Peyer's patch (tissue), 4 donors: ENCODE measurements at regions not wholly inside any gene's neighbourhood (a gene's known extent, or its start where the extent isn't known, plus 50 kb on each side); places are given as distances from the start of the nearest gene placed in this dataset.

Experiments used
- DNase-seq, 3 donors: peaks; one replicate each; pipeline ENCODE4 v3.0.0-alpha.2; 2017 to 2019
- H3K27ac ChIP-seq, 4 donors: fragments of 200-600 bp; sonication (generic); one replicate each; pipeline ENCODE4 v1.5.1; 2016 to 2019
- H3K27me3 ChIP-seq, 2 donors: fragments of 200-600 bp; sonication (generic); one replicate each; pipeline ENCODE4 v1.5.1; 2019
- H3K36me3 ChIP-seq, 3 donors: fragments of 200-600 bp; sonication (generic); one replicate each; pipeline ENCODE4 v1.5.1; 2016 to 2019
- H3K4me1 ChIP-seq, 4 donors: fragments of 200-600 bp; sonication (generic); one replicate each; pipeline ENCODE4 v1.5.1; 2016 to 2019
- H3K4me3 ChIP-seq, 4 donors: fragments of 200-600 bp; sonication (generic); 1 replicate in 3 of 4; 2 replicates in 1 of 4; pipeline ENCODE4 v1.5.1; 2016 to 2019; ENCODE audit warnings: mild to moderate bottlenecking in 1 of 4
- H3K9me3 ChIP-seq, 4 donors: fragments of 200-600 bp; sonication (generic); one replicate each; pipeline ENCODE4 v1.5.1; 2016 to 2019; ENCODE audit warnings: mild to moderate bottlenecking in 1 of 4
- POLR2A ChIP-seq, 2 donors: fragments of 450-650 bp; IDR thresholded peaks; one replicate each; pipeline ENCODE4 v1.5.1; 2017; ENCODE audit warnings: antibody characterized with exemption in 2 of 2, mild to moderate bottlenecking in 2 of 2, moderate library complexity in 2 of 2
- TF ChIP-seq, protein P1 (sequence below), 6 experiments: fragments of 450-650 bp in 4 of 6; fragments of 200-600 bp in 2 of 6; sonication (generic) in 1 of 6; IDR thresholded peaks; one replicate each; pipeline ENCODE4 v1.5.1; 2017 to 2019; ENCODE audit warnings: antibody characterized with exemption in 6 of 6, mild to moderate bottlenecking in 3 of 6, moderate library complexity in 1 of 6

DNA sequence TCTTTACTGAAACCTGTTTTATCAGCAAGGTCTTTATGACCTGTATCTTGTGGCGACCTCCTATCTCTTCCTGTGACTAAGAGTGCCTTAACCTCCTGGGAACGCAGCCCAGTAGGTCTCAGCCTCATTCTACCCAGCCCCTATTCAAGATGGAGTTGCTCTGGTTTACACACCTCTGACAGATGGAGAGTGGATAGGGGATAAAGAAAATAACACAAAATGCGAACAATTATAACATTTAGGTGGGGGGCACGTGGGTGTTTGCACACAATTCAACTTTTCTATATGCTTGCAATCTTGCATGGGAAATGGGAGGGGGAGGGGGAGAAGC is 83.3 kb downstream of the RMI2 start:
- Histone ChIP-seq H3K27ac (no peak overlapping the region), H3K36me3 (no peaks in the 10 kb centered on the region)

DNA sequence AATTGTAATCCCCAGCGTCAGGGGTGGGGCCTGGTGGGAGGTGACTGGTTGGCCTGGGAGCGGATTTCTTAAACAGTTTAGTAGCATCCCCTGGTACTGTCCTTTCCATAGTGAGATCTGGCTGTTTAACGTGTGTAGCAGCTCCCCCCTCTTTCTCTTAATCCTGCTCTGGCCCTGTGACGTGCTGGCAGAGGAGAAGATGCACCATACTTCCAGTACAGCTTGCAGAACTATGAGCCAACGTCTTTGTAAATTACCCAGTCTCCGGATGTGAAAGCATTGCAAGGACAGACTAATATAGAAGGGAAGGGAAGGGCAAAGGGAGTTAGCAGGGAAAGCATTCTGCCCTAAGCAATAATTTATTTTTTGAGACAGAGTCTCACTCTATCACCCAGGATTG is 83.9 kb downstream of the RMI2 start:
- no peaks in the 10 kb centered on the region for H3K4me1 ChIP-seq
- H3K27me3 ChIP-seq: no peaks in the 10 kb centered on the region
- TF ChIP-seq, protein P1, sequence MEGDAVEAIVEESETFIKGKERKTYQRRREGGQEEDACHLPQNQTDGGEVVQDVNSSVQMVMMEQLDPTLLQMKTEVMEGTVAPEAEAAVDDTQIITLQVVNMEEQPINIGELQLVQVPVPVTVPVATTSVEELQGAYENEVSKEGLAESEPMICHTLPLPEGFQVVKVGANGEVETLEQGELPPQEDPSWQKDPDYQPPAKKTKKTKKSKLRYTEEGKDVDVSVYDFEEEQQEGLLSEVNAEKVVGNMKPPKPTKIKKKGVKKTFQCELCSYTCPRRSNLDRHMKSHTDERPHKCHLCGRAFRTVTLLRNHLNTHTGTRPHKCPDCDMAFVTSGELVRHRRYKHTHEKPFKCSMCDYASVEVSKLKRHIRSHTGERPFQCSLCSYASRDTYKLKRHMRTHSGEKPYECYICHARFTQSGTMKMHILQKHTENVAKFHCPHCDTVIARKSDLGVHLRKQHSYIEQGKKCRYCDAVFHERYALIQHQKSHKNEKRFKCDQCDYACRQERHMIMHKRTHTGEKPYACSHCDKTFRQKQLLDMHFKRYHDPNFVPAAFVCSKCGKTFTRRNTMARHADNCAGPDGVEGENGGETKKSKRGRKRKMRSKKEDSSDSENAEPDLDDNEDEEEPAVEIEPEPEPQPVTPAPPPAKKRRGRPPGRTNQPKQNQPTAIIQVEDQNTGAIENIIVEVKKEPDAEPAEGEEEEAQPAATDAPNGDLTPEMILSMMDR (IDR thresholded peaks at IDR 0.05): no peak
- no peak for TF ChIP-seq POLR2A (IDR thresholded peaks at IDR 0.05)
- H3K27ac ChIP-seq: no peak overlapping the region
- H3K36me3 ChIP-seq: no peaks in the 10 kb centered on the region
- H3K9me3 ChIP-seq: no peaks in the 10 kb centered on the region
- DNase-seq: no peak
- H3K4me3 ChIP-seq: no peak overlapping the region

More for the DNA sequence above, 83.3 kb downstream of the RMI2 start:
- H3K4me1 ChIP-seq: no peaks in the 10 kb centered on the region
- no peaks in the 10 kb centered on the region for H3K9me3 ChIP-seq
- no peaks in the 10 kb centered on the region for H3K27me3 ChIP-seq
- H3K4me3 ChIP-seq: no peak overlapping the region
- no peak for DNase-seq
- TF ChIP-seq POLR2A (IDR thresholded peaks at IDR 0.05): no peak

DNA sequence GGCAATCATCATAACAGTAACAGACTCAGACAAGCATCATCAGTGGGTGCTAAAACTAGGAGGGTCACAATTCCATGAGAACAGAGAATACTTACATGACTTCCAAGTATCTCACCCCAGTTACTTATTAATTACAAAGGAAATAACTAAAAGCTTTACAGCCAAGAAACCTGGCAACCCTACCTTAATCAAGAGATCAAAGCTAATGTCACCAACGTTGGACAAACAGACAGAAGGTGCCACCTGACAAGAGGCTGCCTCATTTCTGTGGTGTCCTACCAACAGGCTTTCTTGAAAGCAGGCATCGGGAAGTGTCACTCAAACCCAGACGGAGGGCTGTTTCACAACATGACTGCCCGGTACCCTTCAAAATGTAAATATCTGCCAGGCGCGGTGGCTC is 84.6 kb downstream of the RMI2 start:
- DNase-seq: no peak
- Histone ChIP-seq H3K9me3 (no peaks in the 10 kb centered on the region), H3K36me3 (no peaks in the 10 kb centered on the region), H3K27me3 (no peaks in the 10 kb centered on the region), H3K27ac (no peak overlapping the region), H3K4me3 (no peak overlapping the region), H3K4me1 (no peaks in the 10 kb centered on the region)
- TF ChIP-seq, protein P1 (IDR thresholded peaks at IDR 0.05): no peak
- TF ChIP-seq POLR2A (IDR thresholded peaks at IDR 0.05): no peak

DNA sequence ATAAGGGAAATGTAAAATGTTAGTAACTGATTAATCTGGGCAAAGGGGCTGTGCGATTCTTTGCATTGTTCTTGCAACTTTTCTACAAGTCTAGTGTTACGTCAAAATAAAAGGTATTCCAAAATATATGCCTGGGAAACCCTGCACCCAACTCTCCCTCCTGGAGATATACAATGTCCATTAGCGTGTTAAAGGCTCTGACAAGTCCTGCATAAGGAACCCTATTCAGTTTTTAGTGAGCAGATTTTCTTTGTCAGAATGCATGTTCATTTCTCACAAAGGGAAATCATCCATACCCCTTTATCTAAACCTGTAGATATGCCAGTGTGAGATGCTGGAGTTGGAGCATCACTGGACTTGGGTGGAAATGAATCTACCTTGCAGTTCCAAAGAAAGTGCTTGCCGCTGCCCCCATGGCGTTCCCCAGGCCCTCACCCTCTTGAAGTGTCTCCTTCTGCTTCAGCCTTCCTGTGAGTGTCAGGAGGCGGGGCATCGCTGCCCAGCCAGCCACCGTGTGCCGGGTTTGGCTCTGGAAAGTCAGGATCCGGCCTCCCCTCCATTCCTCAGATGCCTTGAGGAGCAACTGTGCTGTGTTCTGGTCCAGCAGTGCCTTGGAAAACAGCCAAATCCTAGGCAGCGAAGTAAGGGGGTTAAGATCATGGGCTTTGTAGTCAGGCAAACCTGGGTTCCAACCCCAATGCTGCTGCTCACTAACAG is 85.5 kb downstream of the RMI2 start:
- Histone ChIP-seq H3K36me3 (no peaks in the 10 kb centered on the region), H3K27me3 (no peaks in the 10 kb centered on the region), H3K4me1 (no peaks in the 10 kb centered on the region), H3K9me3 (no peaks in the 10 kb centered on the region), H3K4me3 (no peak overlapping the region), H3K27ac (no peak overlapping the region)
- TF ChIP-seq, protein P1 (IDR thresholded peaks at IDR 0.05): no peak
- no peak for TF ChIP-seq POLR2A (IDR thresholded peaks at IDR 0.05)
- no peak for DNase-seq

DNA sequence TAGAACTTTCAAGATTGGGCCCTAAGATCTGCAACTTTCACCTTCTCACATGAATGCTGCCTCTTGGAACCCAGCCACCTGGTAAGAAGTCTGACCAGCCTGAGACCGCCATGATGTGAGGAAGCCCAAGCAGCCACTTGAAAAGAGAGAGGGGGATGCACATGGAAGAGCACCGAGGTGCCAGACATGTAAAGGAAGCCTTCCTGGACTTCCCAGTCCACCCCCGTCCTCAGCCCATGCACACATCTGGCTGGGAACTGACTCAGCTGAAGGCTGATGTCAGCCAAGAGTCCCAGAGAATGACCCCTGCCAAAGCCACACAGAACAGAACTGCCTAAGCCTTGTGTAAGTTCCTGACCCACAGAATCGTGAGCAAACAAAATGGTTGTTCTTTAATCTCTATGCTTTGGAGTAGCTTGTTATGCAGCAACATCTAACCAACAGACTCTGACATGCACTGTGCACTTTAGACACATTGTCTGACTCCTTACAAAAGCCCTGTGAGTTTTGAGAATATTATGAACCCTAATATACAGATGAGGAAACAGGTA is 86.7 kb downstream of the RMI2 start:
- TF ChIP-seq POLR2A (IDR thresholded peaks at IDR 0.05): no peak
- TF ChIP-seq, protein P1 (IDR thresholded peaks at IDR 0.05): no peak
- no peak for DNase-seq
- Histone ChIP-seq H3K4me3 (no peak overlapping the region), H3K4me1 (no peaks in the 10 kb centered on the region), H3K36me3 (no peaks in the 10 kb centered on the region), H3K27ac (no peak overlapping the region), H3K9me3 (no peaks in the 10 kb centered on the region), H3K27me3 (no peaks in the 10 kb centered on the region)

DNA sequence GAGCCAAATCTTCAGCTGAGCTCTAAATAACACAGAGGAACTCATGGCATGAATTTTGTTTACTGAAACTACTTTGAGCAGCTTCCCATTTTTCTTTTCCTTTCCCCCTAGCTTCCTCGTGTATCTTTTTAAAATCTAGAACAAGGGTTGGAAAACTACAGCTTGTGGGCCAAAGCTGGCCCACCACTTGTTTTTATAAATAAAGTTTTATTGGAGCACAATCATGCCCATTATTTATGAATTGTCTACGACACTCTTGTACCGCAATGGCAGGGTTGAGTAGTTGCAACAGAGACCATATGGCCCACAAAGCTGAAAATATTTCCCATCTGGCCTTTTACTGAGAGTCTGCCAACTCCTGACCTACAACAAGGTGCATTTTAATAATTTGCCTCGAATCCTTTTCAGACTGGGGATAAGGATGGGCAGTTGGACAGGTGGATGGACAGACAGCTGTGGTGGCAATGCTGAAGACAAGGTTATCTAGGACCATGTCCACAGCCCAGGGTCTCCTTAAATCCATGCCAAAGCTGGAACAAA is 87.7 kb downstream of the RMI2 start:
- H3K9me3 ChIP-seq: no peaks in the 10 kb centered on the region
- no peak for TF ChIP-seq POLR2A (IDR thresholded peaks at IDR 0.05)
- TF ChIP-seq, protein P1 (IDR thresholded peaks at IDR 0.05): no peak
- no peak for DNase-seq
- no peaks in the 10 kb centered on the region for H3K27me3 ChIP-seq
- no peaks in the 10 kb centered on the region for H3K36me3 ChIP-seq
- H3K27ac ChIP-seq: no peak overlapping the region
- no peaks in the 10 kb centered on the region for H3K4me1 ChIP-seq
- H3K4me3 ChIP-seq: no peak overlapping the region
